WTC11 (cell line): ENCODE measurements at regions not wholly inside any gene's neighbourhood (a gene's known extent, or its start where the extent isn't known, plus 50 kb on each side); places are given as distances from the start of the nearest gene placed in this dataset.

Source experiments
- ATAC-seq: fragments of 200-7000 bp; cut with Tn5 transposase; 2 replicates; pipeline ENCODE4 v1.10.0; 2021; ENCODE audit warnings: mild to moderate bottlenecking, moderate library complexity
- CTCF ChIA-PET: fragments of 300-600 bp; sonication (Branson Sonifier 250); formaldehyde crosslinking; loops from one replicate; lab custom pipeline; 2021; ENCODE audit warnings: antibody characterized with exemption; lab: Charles Lee
- POLR2A ChIA-PET: fragments of 350-600 bp; sonication (Branson Sonifier 250); formaldehyde crosslinking; loops from one replicate; lab custom pipeline; 2021; ENCODE audit warnings: antibody characterized with exemption; lab: Charles Lee
- DNase-seq: peaks from one replicate; pipeline ENCODE4 v3.0.0; 2021; ENCODE audit warnings: low spot score
- H3K27ac Mint-ChIP-seq: 2 replicates; pipeline ENCODE4 v1.8.0; 2021; ENCODE audit warnings: mixed read lengths
- H3K27me3 Mint-ChIP-seq: 2 replicates; pipeline ENCODE4 v1.8.0; 2021; ENCODE audit warnings: low read depth, mild to moderate bottlenecking, moderate library complexity, mixed read lengths
- H3K36me3 Mint-ChIP-seq: 2 replicates; pipeline ENCODE4 v1.8.0; 2021; ENCODE audit warnings: mixed read lengths
- H3K4me1 Mint-ChIP-seq: 2 replicates; pipeline ENCODE4 v1.8.0; 2022; ENCODE audit warnings: mixed read lengths
- H3K4me3 Mint-ChIP-seq: 2 replicates; pipeline ENCODE4 v1.8.0; 2021; ENCODE audit warnings: mild to moderate bottlenecking, moderate library complexity, mixed read lengths
- H3K9me3 Mint-ChIP-seq: 2 replicates; pipeline ENCODE4 v1.8.0; 2021; ENCODE audit warnings: mixed read lengths
- ATF3 ChIP-seq: sonication (generic); formaldehyde crosslinking; conservative IDR thresholded peaks from 2 replicates; pipeline ENCODE4 v1.8.1; 2022; ENCODE audit warnings: mild to moderate bottlenecking, missing genetic modification reagents
- CDX4 ChIP-seq: fragments of 250-450 bp; sonication (Bioruptor Pico); IDR thresholded peaks from 2 replicates; pipeline ENCODE4 v1.9.0; 2021; ENCODE audit warnings: moderate library complexity, mild to moderate bottlenecking, inconsistent platforms, borderline replicate concordance
- CTCF ChIP-seq: fragments of 200-600 bp; IDR thresholded peaks from 2 replicates; pipeline ENCODE4 v1.8.0; 2022; ENCODE audit warnings: antibody characterized with exemption
- FOXJ3 ChIP-seq: sonication (generic); formaldehyde crosslinking; IDR thresholded peaks from 2 replicates; pipeline ENCODE4 v1.9.0; 2021; ENCODE audit warnings: missing genetic modification reagents, mild to moderate bottlenecking, borderline replicate concordance
- FOXK1 ChIP-seq: sonication (generic); formaldehyde crosslinking; IDR thresholded peaks from 2 replicates; pipeline ENCODE4 v1.8.0; 2022; ENCODE audit warnings: mild to moderate bottlenecking, moderate library complexity, missing genetic modification reagents
- GTF2I ChIP-seq: fragments of 250-450 bp; sonication (Bioruptor Pico); conservative IDR thresholded peaks from 2 replicates; pipeline ENCODE4 v1.4.0; 2021; ENCODE audit warnings: mild to moderate bottlenecking
- IRF1 ChIP-seq: sonication (generic); formaldehyde crosslinking; IDR thresholded peaks from 2 replicates; pipeline ENCODE4 v1.8.0; 2023; ENCODE audit warnings: missing genetic modification reagents
- JUN ChIP-seq: sonication (generic); formaldehyde crosslinking; IDR thresholded peaks from 2 replicates; pipeline ENCODE4 v1.8.0; 2023; ENCODE audit warnings: mild to moderate bottlenecking, missing genetic modification reagents
- KAT7 ChIP-seq: sonication (generic); formaldehyde crosslinking; IDR thresholded peaks from 2 replicates; pipeline ENCODE4 v1.8.1; 2023; ENCODE audit warnings: missing genetic modification reagents, mild to moderate bottlenecking, borderline replicate concordance
- MLX ChIP-seq: sonication (generic); formaldehyde crosslinking; IDR thresholded peaks from 2 replicates; pipeline ENCODE4 v1.8.1; 2023; ENCODE audit warnings: mild to moderate bottlenecking, missing genetic modification reagents, moderate library complexity
- NFE2L1 ChIP-seq: sonication (generic); formaldehyde crosslinking; IDR thresholded peaks from 2 replicates; pipeline ENCODE4 v1.8.1; 2023; ENCODE audit warnings: missing genetic modification reagents
- NR1H2 ChIP-seq: sonication (generic); formaldehyde crosslinking; IDR thresholded peaks from 2 replicates; pipeline ENCODE4 v1.9.0; 2021; ENCODE audit warnings: mild to moderate bottlenecking, moderate library complexity, missing genetic modification reagents
- PRRX2 ChIP-seq: fragments of 250-450 bp; sonication (Bioruptor Pico); IDR thresholded peaks from 2 replicates; pipeline ENCODE4 v1.8.0; 2021; ENCODE audit warnings: mild to moderate bottlenecking
- SOX15 ChIP-seq: fragments of 250-450 bp; sonication (Bioruptor Pico); IDR thresholded peaks from 2 replicates; pipeline ENCODE4 v1.9.0; 2021; ENCODE audit warnings: mild to moderate bottlenecking
- STAT6 ChIP-seq: sonication (generic); formaldehyde crosslinking; conservative IDR thresholded peaks from 2 replicates; pipeline ENCODE4 v1.8.1; 2023; ENCODE audit warnings: mild to moderate bottlenecking, low read depth, missing genetic modification reagents, moderate library complexity
- ZMAT4 ChIP-seq: fragments of 250-450 bp; sonication (Bioruptor Pico); IDR thresholded peaks from 2 replicates; pipeline ENCODE4 v1.9.0; 2021; ENCODE audit warnings: mild to moderate bottlenecking
- ZNF121 ChIP-seq: sonication (generic); formaldehyde crosslinking; IDR thresholded peaks from 2 replicates; pipeline ENCODE4 v1.8.0; 2023; ENCODE audit warnings: missing genetic modification reagents
- ZNF219 ChIP-seq: sonication (generic); formaldehyde crosslinking; IDR thresholded peaks from 2 replicates; pipeline ENCODE4 v1.8.0; 2023; ENCODE audit warnings: missing genetic modification reagents, mild to moderate bottlenecking, borderline replicate concordance
- ZNF263 ChIP-seq: sonication (generic); formaldehyde crosslinking; IDR thresholded peaks from 2 replicates; pipeline ENCODE4 v1.8.1; 2022; ENCODE audit warnings: low read depth, mild to moderate bottlenecking, moderate library complexity, missing genetic modification reagents

- peaks cover 3% of the 10 kb centered on the region; the same call in 1 of the 2 replicates for H3K27me3 Mint-ChIP-seq
- CTCF ChIA-PET = no interaction called here
- no peak for ATAC-seq
- peaks cover 5% of the 10 kb centered on the region for H3K4me1 Mint-ChIP-seq
- H3K27ac Mint-ChIP-seq = no peak overlapping the region
- peaks cover 13% of the 10 kb centered on the region for H3K36me3 Mint-ChIP-seq
- no peak for TF ChIP-seq PRRX2 (CRISPR knock-in tag)
- no peak for TF ChIP-seq ZNF219 (CRISPR knock-in tag)
- TF ChIP-seq ZNF121 = no peak
- no peak for TF ChIP-seq CDX4 (CRISPR knock-in tag)
- no peak for TF ChIP-seq IRF1 (CRISPR knock-in tag)
- peaks cover 59% of the 10 kb centered on the region for H3K9me3 Mint-ChIP-seq
- no peak overlapping the region for H3K4me3 Mint-ChIP-seq
- DNase-seq = no peak
- POLR2A ChIA-PET = no interaction called here
Measured at GRCh38 chr2:114046866-114047435, 157.1 kb downstream of the ACTR3 start.

- TF ChIP-seq ATF3 (CRISPR knock-in tag) (no peak), ZMAT4 (CRISPR knock-in tag) (no peak), FOXJ3 (CRISPR knock-in tag) (no peak), NR1H2 (CRISPR knock-in tag) (no peak), KAT7 (CRISPR knock-in tag) (no peak), JUN (no peak), ZNF263 (CRISPR knock-in tag) (no peak), STAT6 (no peak), SOX15 (CRISPR knock-in tag) (no peak), CTCF (no peak), FOXK1 (no peak), MLX (CRISPR knock-in tag) (no peak), GTF2I (CRISPR knock-in tag) (no peak), NFE2L1 (CRISPR knock-in tag) (no peak)
- no peak for DNase-seq
- Mint-ChIP-seq H3K27me3 (peaks cover 3% of the 10 kb centered on the region; the same call in 1 of the 2 replicates), H3K4me3 (no peak overlapping the region), H3K9me3 (peaks cover 74% of the 10 kb centered on the region), H3K27ac (no peak overlapping the region), H3K4me1 (peaks cover 5% of the 10 kb centered on the region), H3K36me3 (peaks cover 19% of the 10 kb centered on the region)
- CTCF ChIA-PET = no interaction called here
- no peak for ATAC-seq
- POLR2A ChIA-PET = no interaction called here
Measured at GRCh38 chr2:114049280-114049679, 159.4 kb downstream of the ACTR3 start.
